Neuronal stem cell (in vitro differentiated cells): ENCODE measurements at regions not wholly inside any gene's neighbourhood (a gene's known extent, or its start where the extent isn't known, plus 50 kb on each side); places are given as distances from the start of the nearest gene placed in this dataset.

ENCODE experiments used
- DNase-seq: peaks from one replicate; pipeline ENCODE4 v3.0.0-alpha.2; 2013; ENCODE audit warnings: low spot score
- H2AFZ ChIP-seq: one replicate; pipeline ENCODE4 v1.6.1; 2013; ENCODE audit warnings: mild to moderate bottlenecking, low read length, inconsistent platforms
- H2AK5ac ChIP-seq: 2 replicates; pipeline ENCODE4 v1.6.1; 2013; ENCODE audit warnings: low read depth, mild to moderate bottlenecking, inconsistent platforms, low read length, moderate library complexity, mixed read lengths
- H2BK120ac ChIP-seq: 2 replicates; pipeline ENCODE4 v1.6.1; 2013; ENCODE audit warnings: low read depth, mild to moderate bottlenecking, inconsistent platforms, low read length, moderate library complexity, mixed read lengths
- H2BK12ac ChIP-seq: one replicate; pipeline ENCODE4 v1.6.1; 2013; ENCODE audit warnings: low read length, inconsistent platforms
- H2BK15ac ChIP-seq: 2 replicates; pipeline ENCODE4 v1.6.1; 2013; ENCODE audit warnings: mild to moderate bottlenecking, low read length, inconsistent platforms, mixed read lengths
- H2BK5ac ChIP-seq: one replicate; pipeline ENCODE4 v1.6.1; 2013; ENCODE audit warnings: inconsistent platforms, mild to moderate bottlenecking, low read length, moderate library complexity
- H3K14ac ChIP-seq: one replicate; pipeline ENCODE4 v1.6.1; 2013; ENCODE audit warnings: low read length, inconsistent platforms
- H3K18ac ChIP-seq: 2 replicates; pipeline ENCODE4 v1.6.1; 2013; ENCODE audit warnings: low read length, inconsistent platforms
- H3K23ac ChIP-seq: 2 replicates; pipeline ENCODE4 v1.6.1; 2013; ENCODE audit warnings: low read depth, mild to moderate bottlenecking, mixed read lengths, low read length, inconsistent platforms; ENCODE audit not compliant: poor library complexity
- H3K27ac ChIP-seq: replicated peaks from 3 replicates; pipeline ENCODE4 v1.5.1; 2013; ENCODE audit warnings: low read length, inconsistent platforms
- H3K27me3 ChIP-seq, 3 experiments: 2 replicates each; pipeline ENCODE4 v1.6.1; 2013; ENCODE audit warnings: low read length in 3 of 3, mild to moderate bottlenecking in 2 of 3, inconsistent platforms in 1 of 3, low read depth in 1 of 3, mixed read lengths in 1 of 3, moderate library complexity in 1 of 3; ENCODE audit not compliant: control insufficient read depth in 3 of 3, insufficient read depth in 3 of 3
- H3K36me3 ChIP-seq, 2 donors: replicated peaks in 1 of 2; 2 replicates each; pipeline ENCODE4 v1.6.1; 2013; ENCODE audit warnings: low read length in 2 of 2; ENCODE audit not compliant: control insufficient read depth in 2 of 2, insufficient read depth in 2 of 2
- H3K4ac ChIP-seq: 2 replicates; pipeline ENCODE4 v1.6.1; 2013; ENCODE audit warnings: inconsistent platforms, mild to moderate bottlenecking, low read length, moderate library complexity
- H3K4me1 ChIP-seq, 2 donors: 1 replicate in 1 of 2; 2 replicates in 1 of 2; pipeline ENCODE4 v1.6.1; 2013; ENCODE audit warnings: low read length in 2 of 2, low read depth in 1 of 2; ENCODE audit not compliant: control insufficient read depth in 2 of 2, insufficient read depth in 1 of 2
- H3K4me2 ChIP-seq: one replicate; pipeline ENCODE4 v1.6.1; 2013; ENCODE audit warnings: mild to moderate bottlenecking, low read length, inconsistent platforms; ENCODE audit not compliant: insufficient read depth, poor library complexity, severe bottlenecking
- H3K4me3 ChIP-seq, 2 donors: 2 replicates each; pipeline ENCODE4 v1.5.1; 2013; ENCODE audit warnings: low read length in 2 of 2, mild to moderate bottlenecking in 2 of 2, inconsistent platforms in 1 of 2, moderate library complexity in 1 of 2
- H3K79me1 ChIP-seq: one replicate; pipeline ENCODE4 v1.6.1; 2013; ENCODE audit warnings: low read depth, mild to moderate bottlenecking, inconsistent platforms, low read length, moderate library complexity
- H3K9ac ChIP-seq: one replicate; pipeline ENCODE4 v1.6.1; 2013; ENCODE audit warnings: mild to moderate bottlenecking, low read depth, low read length, inconsistent platforms; ENCODE audit not compliant: poor library complexity
- H3K9me3 ChIP-seq, 2 donors: replicated peaks in 1 of 2; 2 replicates each; pipeline versions ENCODE3 to v1.6.1; 2013; ENCODE audit warnings: low read length in 2 of 2, mild to moderate bottlenecking in 2 of 2, inconsistent platforms in 1 of 2, low read depth in 1 of 2, mixed read lengths in 1 of 2, moderate library complexity in 1 of 2; ENCODE audit not compliant: control insufficient read depth in 2 of 2, insufficient read depth in 1 of 2
- H4K8ac ChIP-seq: one replicate; pipeline ENCODE4 v1.6.1; 2013; ENCODE audit warnings: low read depth, mild to moderate bottlenecking, inconsistent platforms, low read length, moderate library complexity
- H4K91ac ChIP-seq: one replicate; pipeline ENCODE4 v1.6.1; 2013; ENCODE audit warnings: low read length, low read depth, mild to moderate bottlenecking, inconsistent platforms; ENCODE audit not compliant: poor library complexity
- WGBS, 2 donors: extraction: QIAGEN DNeasy Blood & Tissue Kit; methylation state at CpG; one replicate each; pipeline ENCODE4 v1.1.7; 2013; ENCODE audit warnings: missing lambda C conversion rate in 2 of 2, mixed read lengths in 1 of 2; ENCODE audit not compliant: insufficient read length in 2 of 2, insufficient replicate concordance in 1 of 2; ENCODE audit errors: extremely low coverage in 2 of 2; 5-methylcytosine and 5-hydroxymethylcytosine counted together

- no peaks in the 10 kb centered on the region for H3K79me1 ChIP-seq
- H2AFZ ChIP-seq = no peak overlapping the region
- no peaks in the 10 kb centered on the region for H3K27me3 ChIP-seq
- no peak overlapping the region for H2BK5ac ChIP-seq
- no peaks in the 10 kb centered on the region for H3K9me3 ChIP-seq
- H3K4me3 ChIP-seq = no peak overlapping the region
- H3K23ac ChIP-seq = no peak overlapping the region
- no peak overlapping the region for H3K27ac ChIP-seq
- H3K14ac ChIP-seq = no peak overlapping the region
- H3K9ac ChIP-seq = no peak overlapping the region
- no peak overlapping the region for H2AK5ac ChIP-seq
- no peaks in the 10 kb centered on the region for H3K4me1 ChIP-seq
- H3K4me2 ChIP-seq = no peak overlapping the region
- no CpG with 5 or more reads among the region's 1 CpG for WGBS, 2 donors
- no peak for DNase-seq
- no peak overlapping the region for H4K91ac ChIP-seq
- no peak overlapping the region for H3K4ac ChIP-seq
- no peak overlapping the region for H2BK15ac ChIP-seq
- no peaks in the 10 kb centered on the region for H3K36me3 ChIP-seq
- no peak overlapping the region for H3K18ac ChIP-seq
- no peak overlapping the region for H2BK12ac ChIP-seq
- H4K8ac ChIP-seq = no peak overlapping the region
- no peak overlapping the region for H2BK120ac ChIP-seq
Observed at GRCh38 chr4:35939751-35940150, 304.6 kb downstream of the ARAP2 start.

DNA sequence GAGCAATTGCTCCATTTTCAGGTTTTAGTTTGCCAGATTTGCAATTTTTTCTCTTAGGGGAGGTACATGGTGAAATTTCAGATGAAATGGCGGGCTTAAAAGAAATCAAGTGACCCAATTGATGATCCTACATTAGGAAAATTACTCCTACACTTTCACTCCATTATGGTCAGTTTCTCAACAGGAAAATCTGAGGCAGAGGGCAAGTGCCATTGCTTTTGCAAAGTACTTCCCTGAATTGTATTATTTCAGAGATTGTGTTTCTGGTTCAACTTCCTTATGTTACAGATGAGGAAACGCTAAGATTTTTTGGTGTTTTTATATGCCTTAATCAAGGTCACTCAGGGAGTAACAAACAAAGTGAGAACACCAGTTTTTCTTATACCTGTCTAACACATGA lies 302.2 kb downstream of the ARAP2 start:
- no peaks in the 10 kb centered on the region for H3K36me3 ChIP-seq
- H3K18ac ChIP-seq = no peak overlapping the region
- H3K4me2 ChIP-seq = no peak overlapping the region
- no peak overlapping the region for H2AFZ ChIP-seq
- H3K4me1 ChIP-seq = no peaks in the 10 kb centered on the region
- no peak overlapping the region for H3K4ac ChIP-seq
- no peak overlapping the region for H2BK120ac ChIP-seq
- H2BK15ac ChIP-seq = no peak overlapping the region
- H4K91ac ChIP-seq = no peak overlapping the region
- H3K4me3 ChIP-seq = no peak overlapping the region
- DNase-seq = no peak
- no peak overlapping the region for H4K8ac ChIP-seq
- H3K27me3 ChIP-seq = no peaks in the 10 kb centered on the region
- no peak overlapping the region for H3K9ac ChIP-seq
- no CpG with 5 or more reads among the region's 2 CpGs for WGBS, 2 donors
- no peak overlapping the region for H3K14ac ChIP-seq
- no peak overlapping the region for H2BK12ac ChIP-seq
- no peaks in the 10 kb centered on the region for H3K9me3 ChIP-seq
- no peak overlapping the region for H3K27ac ChIP-seq
- no peak overlapping the region for H2BK5ac ChIP-seq
- no peak overlapping the region for H2AK5ac ChIP-seq
- no peaks in the 10 kb centered on the region for H3K79me1 ChIP-seq
- no peak overlapping the region for H3K23ac ChIP-seq

- Histone ChIP-seq H4K8ac (no peak overlapping the region), H3K79me1 (no peaks in the 10 kb centered on the region), H3K36me3 (no peaks in the 10 kb centered on the region), H2BK5ac (no peak overlapping the region), H2BK15ac (no peak overlapping the region), H2AK5ac (no peak overlapping the region), H3K4me2 (no peak overlapping the region), H3K4me3 (no peak overlapping the region), H3K4ac (no peak overlapping the region), H2BK120ac (no peak overlapping the region), H3K4me1 (no peaks in the 10 kb centered on the region), H3K9me3 (no peaks in the 10 kb centered on the region), H3K14ac (no peak overlapping the region), H3K27me3 (no peaks in the 10 kb centered on the region), H2BK12ac (no peak overlapping the region), H4K91ac (no peak overlapping the region), H3K9ac (no peak overlapping the region), H3K23ac (no peak overlapping the region), H3K18ac (no peak overlapping the region), H2AFZ (no peak overlapping the region), H3K27ac (no peak overlapping the region)
- DNase-seq = no peak
Observed at GRCh38 chr4:35943606-35944005, 300.7 kb downstream of the ARAP2 start.

- Histone ChIP-seq H3K4me2 (no peak overlapping the region), H3K79me1 (no peaks in the 10 kb centered on the region), H3K9me3 (peaks cover 2 to 3% of the 10 kb centered on the region in 2 donors), H3K18ac (no peak overlapping the region), H2BK15ac (no peak overlapping the region), H2BK5ac (no peak overlapping the region), H2BK120ac (no peak overlapping the region), H2AFZ (no peak overlapping the region), H3K4me1 (no peaks in the 10 kb centered on the region), H3K27ac (no peak overlapping the region), H4K91ac (no peak overlapping the region), H3K4me3 (no peak overlapping the region), H3K14ac (no peak overlapping the region), H3K9ac (no peak overlapping the region), H4K8ac (no peak overlapping the region), H2AK5ac (no peak overlapping the region), H3K23ac (no peak overlapping the region), H3K27me3 (no peaks in the 10 kb centered on the region), H2BK12ac (no peak overlapping the region), H3K36me3 (no peaks in the 10 kb centered on the region), H3K4ac (no peak overlapping the region)
- no CpG with 5 or more reads among the region's 2 CpGs for WGBS, 2 donors
- DNase-seq = no peak
Observed at GRCh38 chr4:35948171-35948570, 296.1 kb downstream of the ARAP2 start.
